LNCaP clone FGC (cell line): ENCODE measurements at regions not wholly inside any gene's neighbourhood (a gene's known extent, or its start where the extent isn't known, plus 50 kb on each side); places are given as distances from the start of the nearest gene placed in this dataset.

ENCODE experiments used
- DNase-seq: peaks from one replicate; pipeline ENCODE4 v3.0.0-alpha.2; 2011; ENCODE audit warnings: low read depth
- H3K4me3 ChIP-seq: 2 replicates; pipeline ENCODE4 v1.5.1; 2011; ENCODE audit warnings: mild to moderate bottlenecking, low read depth, low read length, control low read depth
- CTCF ChIP-seq: IDR thresholded peaks from 2 replicates; pipeline ENCODE4 v1.5.1; 2012; ENCODE audit warnings: mild to moderate bottlenecking; ENCODE audit not compliant: control insufficient read depth, insufficient read depth; ENCODE audit errors: extremely low read depth

- no peak overlapping the region for H3K4me3 ChIP-seq
- TF ChIP-seq CTCF: no peak
- DNase-seq: no peak
Observed at GRCh38 chr3:59311231-59311630, 261.4 kb upstream of the CFAP20DC start.

- DNase-seq: no peak
- H3K4me3 ChIP-seq: no peak overlapping the region
- TF ChIP-seq CTCF: no peak
Observed at GRCh38 chr3:59310736-59311135, 260.9 kb upstream of the CFAP20DC start.

- TF ChIP-seq CTCF: no peak
- H3K4me3 ChIP-seq: no peak overlapping the region
- DNase-seq: no peak
Observed at GRCh38 chr3:59308684-59309083, 258.9 kb upstream of the CFAP20DC start.

GRCh38 chr3:59308001-59308400 is 258.2 kb upstream of the CFAP20DC start:
- no peak for TF ChIP-seq CTCF
- DNase-seq: no peak

GRCh38 chr3:59306436-59306835 is 256.6 kb upstream of the CFAP20DC start:
- H3K4me3 ChIP-seq: no peak overlapping the region
- no peak for DNase-seq
- no peak for TF ChIP-seq CTCF

More at GRCh38 chr3:59308001-59308400, 258.2 kb upstream of the CFAP20DC start:
- H3K4me3 ChIP-seq: no peak overlapping the region

- DNase-seq: no peak
- TF ChIP-seq CTCF: no peak
- no peak overlapping the region for H3K4me3 ChIP-seq
Observed at GRCh38 chr3:59304296-59304695, 254.5 kb upstream of the CFAP20DC start.

GRCh38 chr3:59303452-59303851 is 253.6 kb upstream of the CFAP20DC start:
- no peak for TF ChIP-seq CTCF
- DNase-seq: no peak
- H3K4me3 ChIP-seq: no peak overlapping the region
